DND-41 (cell line): ENCODE measurements at regions not wholly inside any gene's neighbourhood (a gene's known extent, or its start where the extent isn't known, plus 50 kb on each side); places are given as distances from the start of the nearest gene placed in this dataset.

Source experiments
- CTCF ChIP-seq: IDR thresholded peaks from 2 replicates; pipeline ENCODE4 v1.5.1; 2012; ENCODE audit warnings: borderline replicate concordance, low read length, moderate library complexity, mild to moderate bottlenecking; ENCODE audit not compliant: poor library complexity, severe bottlenecking; ENCODE audit errors: extremely low read depth
- EZH2 ChIP-seq: IDR thresholded peaks from 3 replicates; pipeline ENCODE4 v1.6.1; 2012; ENCODE audit warnings: borderline replicate concordance, low read depth, mild to moderate bottlenecking, moderate library complexity, low read length, inconsistent platforms; ENCODE audit not compliant: severe bottlenecking

DNA sequence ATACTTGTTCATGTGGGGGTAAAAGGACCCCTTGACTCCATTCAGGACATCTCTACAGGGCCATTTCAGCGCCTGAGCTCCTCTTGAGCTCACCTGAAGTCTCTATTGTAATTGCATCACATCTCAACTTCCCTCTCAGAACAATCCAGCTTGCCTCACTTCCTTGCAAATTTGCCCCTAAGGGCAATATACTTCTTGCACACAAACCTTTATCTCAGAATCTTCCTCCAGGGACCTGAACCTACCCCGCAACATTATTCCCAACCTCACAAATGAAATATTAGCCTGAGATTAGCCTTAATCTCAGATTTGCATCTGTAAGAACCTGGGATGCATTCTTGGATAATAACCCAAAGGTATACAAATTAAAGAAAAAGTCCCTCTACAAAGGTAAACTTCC lies 159.2 kb downstream of the DRD1 start:
- TF ChIP-seq EZH2 (no peak), CTCF (no peak)
